PC-3 (cell line): ENCODE measurements at regions not wholly inside any gene's neighbourhood (a gene's known extent, or its start where the extent isn't known, plus 50 kb on each side); places are given as distances from the start of the nearest gene placed in this dataset.

ENCODE experiments used
- ATAC-seq: fragments of 200-7000 bp; cut with Tn5 transposase; 2 replicates; pipeline ENCODE4 v1.9.1; 2020; ENCODE audit warnings: mild to moderate bottlenecking, moderate library complexity
- BruUV-seq: library from RNA; stranded (reverse); fragments of 400-500 nt; replicated peaks from 2 replicates; lab custom pipeline; 2021; lab: Mats Ljungman, UMichigan
- CTCF ChIA-PET: fragments of 300-600 bp; sonication (Branson Sonifier 250); formaldehyde crosslinking; loops from one replicate; lab custom pipeline; 2022; ENCODE audit warnings: antibody characterized with exemption; lab: Charles Lee
- POLR2A ChIA-PET: fragments of 300-600 bp; sonication (Branson Sonifier 250); formaldehyde crosslinking; loops from one replicate; lab custom pipeline; 2022; ENCODE audit warnings: antibody characterized with exemption; ENCODE audit not compliant: unreplicated experiment; lab: Charles Lee
- DNase-seq: peaks from one replicate; pipeline ENCODE4 v3.0.0-alpha.2; 2015
- H2AFZ ChIP-seq: fragments of 300-600 bp; sonication (generic); 2 replicates; pipeline ENCODE4 v1.6.0; 2016; ENCODE audit warnings: antibody characterized with exemption, low read length
- H3F3A ChIP-seq: fragments of 300-600 bp; sonication (generic); one replicate; pipeline ENCODE4 v1.6.0; 2017; ENCODE audit warnings: antibody characterized with exemption, low read length, control low read depth, mild to moderate bottlenecking; ENCODE audit not compliant: unreplicated experiment
- H3K27ac ChIP-seq: fragments of 300-600 bp; sonication (generic); 2 replicates; pipeline ENCODE4 v1.5.1; 2016; ENCODE audit warnings: mild to moderate bottlenecking, low read length
- H3K27me3 ChIP-seq: fragments of 300-600 bp; sonication (generic); 2 replicates; pipeline ENCODE4 v1.6.1; 2016; ENCODE audit warnings: low read length, mixed read lengths
- H3K36me3 ChIP-seq: fragments of 300-600 bp; sonication (generic); 2 replicates; pipeline ENCODE4 v1.6.1; 2016; ENCODE audit warnings: low read depth, mixed run types, low read length, mixed read lengths
- H3K4me1 ChIP-seq: fragments of 300-600 bp; sonication (generic); 2 replicates; pipeline ENCODE4 v1.5.1; 2016; ENCODE audit warnings: low read length; ENCODE audit not compliant: insufficient read depth
- H3K4me2 ChIP-seq: fragments of 300-600 bp; sonication (generic); 2 replicates; pipeline ENCODE4 v1.6.0; 2016; ENCODE audit warnings: low read length
- H3K4me3 ChIP-seq: fragments of 300-600 bp; sonication (generic); 2 replicates; pipeline ENCODE4 v1.5.1; 2016; ENCODE audit warnings: mild to moderate bottlenecking, low read length, mixed read lengths
- H3K79me2 ChIP-seq: fragments of 300-600 bp; sonication (generic); 2 replicates; pipeline ENCODE4 v1.6.1; 2017; ENCODE audit warnings: low read length, mixed read lengths
- H3K9ac ChIP-seq: fragments of 300-600 bp; sonication (generic); 2 replicates; pipeline ENCODE4 v1.6.0; 2016; ENCODE audit warnings: mild to moderate bottlenecking, low read length
- H3K9me2 ChIP-seq: fragments of 300-600 bp; sonication (generic); replicated peaks from 2 replicates; pipeline ENCODE4 v1.6.1; 2016; ENCODE audit warnings: mixed run types, low read length, mixed read lengths
- H3K9me3 ChIP-seq: fragments of 300-600 bp; sonication (generic); 2 replicates; pipeline ENCODE4 v1.6.1; 2016; ENCODE audit warnings: low read length, mixed read lengths
- H4K20me1 ChIP-seq: fragments of 300-600 bp; sonication (generic); 2 replicates; pipeline ENCODE4 v1.6.1; 2016; ENCODE audit warnings: low read length, mixed read lengths
- CTCF ChIP-seq: fragments of 300-600 bp; sonication (generic); conservative IDR thresholded peaks from 2 replicates; pipeline ENCODE4 v1.5.1; 2017; ENCODE audit warnings: antibody characterized with exemption, low read depth, mild to moderate bottlenecking, low read length
- EZH2 ChIP-seq: fragments of 300-600 bp; sonication (generic); IDR thresholded peaks from one replicate; pipeline ENCODE4 v1.6.1; 2017; ENCODE audit warnings: antibody characterized with exemption, mild to moderate bottlenecking, low read length; ENCODE audit not compliant: unreplicated experiment
- EZH2phosphoT487 ChIP-seq: fragments of 300-600 bp; sonication (generic); IDR thresholded peaks from 2 replicates; pipeline ENCODE4 v1.6.1; 2018; ENCODE audit warnings: mild to moderate bottlenecking, antibody characterized with exemption, low read length, borderline replicate concordance
- intact Hi-C: fragments of 100-400 bp; cut with micrococcal nuclease; formaldehyde crosslinking; loops from 2 replicates; pipeline ENCODE4 v1.9.0; 2023

GRCh38 chr10:84988011-84988410 lies 659.6 kb downstream of the CCSER2 start:
- Histone ChIP-seq H3K4me2 (no peak overlapping the region), H3K9me3 (no peaks in the 10 kb centered on the region), H4K20me1 (no peaks in the 10 kb centered on the region), H3K36me3 (no peaks in the 10 kb centered on the region), H3K9ac (no peak overlapping the region), H3F3A (no peaks in the 10 kb centered on the region), H3K27me3 (no peaks in the 10 kb centered on the region), H3K9me2 (no peaks in the 10 kb centered on the region), H3K27ac (no peak overlapping the region), H3K4me3 (no peak overlapping the region), H2AFZ (no peak overlapping the region), H3K4me1 (no peaks in the 10 kb centered on the region), H3K79me2 (no peaks in the 10 kb centered on the region)
- intact Hi-C loops, result no loop called here
- CTCF ChIA-PET, result no interaction called here
- no TSS peak for BruUV-seq
- POLR2A ChIA-PET, result no interaction called here
- ATAC-seq (no peak), DNase-seq (no peak)
- TF ChIP-seq EZH2phosphoT487 (no peak), CTCF (no peak), EZH2 (no peak)

GRCh38 chr10:84990713-84991112 lies 662.3 kb downstream of the CCSER2 start:
- intact Hi-C loops, result no loop called here
- BruUV-seq, result no TSS peak
- ATAC-seq, result no peak

GRCh38 chr10:84991301-84991700 lies 662.9 kb downstream of the CCSER2 start:
- Histone ChIP-seq H3K4me1 (no peaks in the 10 kb centered on the region), H4K20me1 (no peaks in the 10 kb centered on the region), H3K9me2 (no peaks in the 10 kb centered on the region), H3K4me2 (no peak overlapping the region), H3K9ac (no peak overlapping the region), H3K27ac (no peak overlapping the region), H3F3A (no peaks in the 10 kb centered on the region), H3K36me3 (no peaks in the 10 kb centered on the region), H2AFZ (no peak overlapping the region), H3K79me2 (no peaks in the 10 kb centered on the region), H3K27me3 (no peaks in the 10 kb centered on the region), H3K9me3 (no peaks in the 10 kb centered on the region), H3K4me3 (no peak overlapping the region)
- ATAC-seq, result no peak
- TF ChIP-seq EZH2phosphoT487 (no peak), CTCF (no peak), EZH2 (no peak)
- no TSS peak for BruUV-seq
- ChIA-PET CTCF (no interaction called here), POLR2A (no interaction called here)
- intact Hi-C loops, result no loop called here
- DNase-seq, result no peak

More at GRCh38 chr10:84990713-84991112, 662.3 kb downstream of the CCSER2 start:
- Histone ChIP-seq H3K9me3 (no peaks in the 10 kb centered on the region), H3F3A (no peaks in the 10 kb centered on the region), H3K4me3 (no peak overlapping the region), H3K9me2 (no peaks in the 10 kb centered on the region), H2AFZ (no peak overlapping the region), H4K20me1 (no peaks in the 10 kb centered on the region), H3K27ac (no peak overlapping the region), H3K79me2 (no peaks in the 10 kb centered on the region), H3K9ac (no peak overlapping the region), H3K4me2 (no peak overlapping the region), H3K36me3 (no peaks in the 10 kb centered on the region), H3K4me1 (no peaks in the 10 kb centered on the region), H3K27me3 (no peaks in the 10 kb centered on the region)
- CTCF ChIA-PET, result no interaction called here
- DNase-seq, result no peak
- TF ChIP-seq EZH2phosphoT487 (no peak), EZH2 (no peak), CTCF (no peak)
- POLR2A ChIA-PET, result no interaction called here
